SU-DHL-6 (cell line): ENCODE measurements at regions not wholly inside any gene's neighbourhood (a gene's known extent, or its start where the extent isn't known, plus 50 kb on each side); places are given as distances from the start of the nearest gene placed in this dataset.

Experiments
- H2AFZ ChIP-seq: fragments of 200-600 bp; sonication (generic); 2 replicates; pipeline ENCODE4 v1.6.1; 2014; ENCODE audit warnings: low read depth, mild to moderate bottlenecking, moderate library complexity, mixed read lengths, antibody characterized with exemption, low read length; ENCODE audit not compliant: severe bottlenecking
- H3F3A ChIP-seq: fragments of 200-600 bp; shearing (Covaris generic); 2 replicates; pipeline ENCODE4 v1.6.0; 2016; ENCODE audit warnings: antibody characterized with exemption, mild to moderate bottlenecking; ENCODE audit not compliant: insufficient read depth
- H3K27ac ChIP-seq: fragments of 200-600 bp; sonication (generic); 2 replicates; pipeline ENCODE4 v1.5.1; 2016; ENCODE audit warnings: low read depth, mild to moderate bottlenecking, low read length, moderate library complexity, mixed read lengths
- H3K27me3 ChIP-seq: fragments of 200-600 bp; sonication (generic), shearing (Covaris generic); 2 replicates; pipeline ENCODE4 v1.6.0; 2014; ENCODE audit warnings: mild to moderate bottlenecking, low read length
- H3K36me3 ChIP-seq: fragments of 200-600 bp; sonication (generic); 2 replicates; pipeline ENCODE4 v1.6.1; 2014; ENCODE audit warnings: mild to moderate bottlenecking, low read length, mixed read lengths
- H3K4me2 ChIP-seq: fragments of 300-600, 200-600 bp; shearing (Covaris generic), sonication (generic); 2 replicates; pipeline ENCODE4 v1.6.0; 2014; ENCODE audit warnings: low read length, low read depth, mild to moderate bottlenecking; ENCODE audit not compliant: poor library complexity, severe bottlenecking
- H3K4me3 ChIP-seq: fragments of 200-600 bp; sonication (generic); 2 replicates; pipeline ENCODE4 v1.5.1; 2014; ENCODE audit warnings: antibody characterized with exemption, low read length, mild to moderate bottlenecking, mixed read lengths; ENCODE audit not compliant: insufficient read depth, poor library complexity, severe bottlenecking
- H3K79me2 ChIP-seq: fragments of 200-600 bp; sonication (generic); 2 replicates; pipeline ENCODE4 v1.6.1; 2014; ENCODE audit warnings: mild to moderate bottlenecking, low read length, moderate library complexity; ENCODE audit not compliant: insufficient read depth
- H3K9ac ChIP-seq: fragments of 200-600 bp; sonication (generic); 2 replicates; pipeline ENCODE4 v1.7.0; 2014; ENCODE audit warnings: mild to moderate bottlenecking, low read length
- H3K9me2 ChIP-seq: fragments of 200-600 bp; sonication (generic); replicated peaks from 2 replicates; pipeline ENCODE4 v1.6.1; 2014; ENCODE audit warnings: low read length; ENCODE audit not compliant: insufficient read depth
- H3K9me3 ChIP-seq: fragments of 200-600 bp; sonication (generic); 2 replicates; pipeline ENCODE4 v1.6.1; 2014; ENCODE audit warnings: low read length, mixed read lengths; ENCODE audit not compliant: insufficient read depth
- H4K20me1 ChIP-seq: fragments of 200-600 bp; sonication (generic); 2 replicates; pipeline ENCODE4 v1.6.1; 2014; ENCODE audit warnings: low read depth, mild to moderate bottlenecking, antibody characterized with exemption, low read length, moderate library complexity, mixed read lengths
- CTCF ChIP-seq: fragments of 200-600 bp; sonication (generic); IDR thresholded peaks from one replicate; pipeline ENCODE4 v1.5.1; 2017; ENCODE audit warnings: antibody characterized with exemption, mild to moderate bottlenecking, low read length, moderate library complexity; ENCODE audit not compliant: insufficient read depth, poor library complexity, severe bottlenecking
- EZH2phosphoT487 ChIP-seq: fragments of 200-600 bp; sonication (generic), shearing (Covaris generic); conservative IDR thresholded peaks from 2 replicates; pipeline ENCODE4 v1.6.1; 2018; ENCODE audit warnings: mild to moderate bottlenecking, antibody characterized with exemption, low read length, moderate library complexity, mixed read lengths

- H3K27me3 ChIP-seq = no peaks in the 10 kb centered on the region
- no peak overlapping the region for H2AFZ ChIP-seq
- H3K27ac ChIP-seq = no peak overlapping the region
- no peak overlapping the region for H3K4me3 ChIP-seq
- H3K79me2 ChIP-seq = no peaks in the 10 kb centered on the region
- no peak overlapping the region for H3K9ac ChIP-seq
- H4K20me1 ChIP-seq = no peaks in the 10 kb centered on the region
- H3K9me3 ChIP-seq = no peaks in the 10 kb centered on the region
- H3F3A ChIP-seq = no peaks in the 10 kb centered on the region
- H3K36me3 ChIP-seq = no peaks in the 10 kb centered on the region
- no peak for TF ChIP-seq EZH2phosphoT487
- TF ChIP-seq CTCF = no peak
- H3K4me2 ChIP-seq = no peak overlapping the region
- no peaks in the 10 kb centered on the region for H3K9me2 ChIP-seq
Observed at GRCh38 chr12:115722181-115722580, 555.3 kb downstream of the MED13L start.

- H3K9me2 ChIP-seq = no peaks in the 10 kb centered on the region
- no peaks in the 10 kb centered on the region for H4K20me1 ChIP-seq
- H3K4me2 ChIP-seq = no peak overlapping the region
- H3K9me3 ChIP-seq = no peaks in the 10 kb centered on the region
- H3K79me2 ChIP-seq = no peaks in the 10 kb centered on the region
- H3F3A ChIP-seq = no peaks in the 10 kb centered on the region
- no peak overlapping the region for H3K9ac ChIP-seq
- no peak overlapping the region for H3K4me3 ChIP-seq
- TF ChIP-seq CTCF (no peak), EZH2phosphoT487 (no peak)
- H3K36me3 ChIP-seq = no peaks in the 10 kb centered on the region
- H3K27me3 ChIP-seq = no peaks in the 10 kb centered on the region
- no peak overlapping the region for H3K27ac ChIP-seq
- no peak overlapping the region for H2AFZ ChIP-seq
Observed at GRCh38 chr12:115716551-115716950, 560.9 kb downstream of the MED13L start.

- Histone ChIP-seq H3K27ac (no peak overlapping the region), H3K79me2 (no peaks in the 10 kb centered on the region), H2AFZ (no peak overlapping the region), H3K4me2 (no peak overlapping the region), H3K9me3 (no peaks in the 10 kb centered on the region), H3K9me2 (no peaks in the 10 kb centered on the region), H3K27me3 (no peaks in the 10 kb centered on the region), H3K9ac (no peak overlapping the region), H4K20me1 (no peaks in the 10 kb centered on the region), H3F3A (no peaks in the 10 kb centered on the region), H3K4me3 (no peak overlapping the region), H3K36me3 (no peaks in the 10 kb centered on the region)
- TF ChIP-seq CTCF = no peak
- TF ChIP-seq EZH2phosphoT487 = no peak
Observed at GRCh38 chr12:115712676-115713075, 564.8 kb downstream of the MED13L start.

- no peaks in the 10 kb centered on the region for H3K9me3 ChIP-seq
- no peaks in the 10 kb centered on the region for H3F3A ChIP-seq
- H3K36me3 ChIP-seq = no peaks in the 10 kb centered on the region
- H4K20me1 ChIP-seq = no peaks in the 10 kb centered on the region
- no peaks in the 10 kb centered on the region for H3K27me3 ChIP-seq
- TF ChIP-seq EZH2phosphoT487 = no peak
- TF ChIP-seq CTCF = no peak
- no peaks in the 10 kb centered on the region for H3K9me2 ChIP-seq
- H3K9ac ChIP-seq = no peak overlapping the region
- no peaks in the 10 kb centered on the region for H3K79me2 ChIP-seq
- H3K4me3 ChIP-seq = no peak overlapping the region
- no peak overlapping the region for H2AFZ ChIP-seq
- no peak overlapping the region for H3K4me2 ChIP-seq
- no peak overlapping the region for H3K27ac ChIP-seq
Observed at GRCh38 chr12:115710104-115710564, 567.4 kb downstream of the MED13L start.
